Fibroblast of villous mesenchyme (primary cell): ENCODE measurements at regions not wholly inside any gene's neighbourhood (a gene's known extent, or its start where the extent isn't known, plus 50 kb on each side); places are given as distances from the start of the nearest gene placed in this dataset.

Source experiments
- DNase-seq: peaks from one replicate; pipeline ENCODE4 v3.0.0-alpha.2; 2010; ENCODE audit warnings: low read depth
- H3K4me3 ChIP-seq: 2 replicates; pipeline ENCODE4 v1.5.1; 2011; ENCODE audit warnings: low read depth, mild to moderate bottlenecking, low read length
- CTCF ChIP-seq: IDR thresholded peaks from 2 replicates; pipeline ENCODE4 v1.5.1; 2012; ENCODE audit warnings: low read depth, mild to moderate bottlenecking, low read length; ENCODE audit not compliant: insufficient read depth

GRCh38 chr5:165779505-165779904 is 2274.1 kb downstream of the MAT2B start:
- TF ChIP-seq CTCF, result no peak
- DNase-seq, result no peak

GRCh38 chr5:165780901-165781300 is 2275.5 kb downstream of the MAT2B start:
- TF ChIP-seq CTCF, result no peak
- no peak for DNase-seq

More at GRCh38 chr5:165779505-165779904, 2274.1 kb downstream of the MAT2B start:
- H3K4me3 ChIP-seq, result no peak overlapping the region

GRCh38 chr5:165781738-165782137 is 2276.3 kb downstream of the MAT2B start:
- TF ChIP-seq CTCF, result no peak
- no peak overlapping the region for H3K4me3 ChIP-seq
- no peak for DNase-seq

More at GRCh38 chr5:165780901-165781300, 2275.5 kb downstream of the MAT2B start:
- H3K4me3 ChIP-seq, result no peak overlapping the region

GRCh38 chr5:165783024-165783423 is 2277.6 kb downstream of the MAT2B start:
- H3K4me3 ChIP-seq, result no peak overlapping the region
- no peak for DNase-seq
- TF ChIP-seq CTCF, result no peak

- TF ChIP-seq CTCF, result no peak
- no peak for DNase-seq
Observed at GRCh38 chr5:165786073-165786472, 2280.7 kb downstream of the MAT2B start.

GRCh38 chr5:165795073-165795472 is 2289.7 kb downstream of the MAT2B start:
- TF ChIP-seq CTCF, result no peak
- H3K4me3 ChIP-seq, result no peak overlapping the region
- no peak for DNase-seq

More at GRCh38 chr5:165786073-165786472, 2280.7 kb downstream of the MAT2B start:
- no peak overlapping the region for H3K4me3 ChIP-seq

- DNase-seq, result no peak
- no peak overlapping the region for H3K4me3 ChIP-seq
- no peak for TF ChIP-seq CTCF
Observed at GRCh38 chr5:165805756-165806155, 2300.3 kb downstream of the MAT2B start.
